DND-41 (cell line): ENCODE measurements at regions not wholly inside any gene's neighbourhood (a gene's known extent, or its start where the extent isn't known, plus 50 kb on each side); places are given as distances from the start of the nearest gene placed in this dataset.
"Not testable (repeated sequence)": the region's sequence is repeated elsewhere in the genome, so short reads cannot be mapped to it uniquely, and the experiment has no call there.

Experiments used
- ATAC-seq: fragments of 200-7000 bp; cut with Tn5 transposase; 3 replicates; pipeline ENCODE4 v1.9.1; 2021; ENCODE audit warnings: low read depth; ENCODE audit not compliant: insufficient read depth
- DNase-seq: peaks from one replicate; pipeline ENCODE4 v3.0.0-alpha.2; 2020
- H2AFZ ChIP-seq: 2 replicates; pipeline ENCODE4 v1.6.0; 2012; ENCODE audit warnings: low read depth, low read length
- H3K27ac ChIP-seq: 2 replicates; pipeline ENCODE4 v1.5.1; 2012; ENCODE audit warnings: low read length, inconsistent platforms
- H3K27me3 ChIP-seq: fragments of 200-600 bp; sonication (generic); 2 replicates; pipeline ENCODE4 v1.6.0; 2012; ENCODE audit warnings: low read length, mild to moderate bottlenecking, inconsistent platforms; ENCODE audit not compliant: insufficient read depth, poor library complexity
- H3K36me3 ChIP-seq: 2 replicates; pipeline ENCODE4 v1.5.1; 2012; ENCODE audit warnings: low read length, inconsistent platforms; ENCODE audit not compliant: insufficient read depth
- H3K4me1 ChIP-seq: 2 replicates; pipeline ENCODE4 v1.5.1; 2012; ENCODE audit warnings: mild to moderate bottlenecking, low read length; ENCODE audit not compliant: insufficient read depth
- H3K4me2 ChIP-seq: 2 replicates; pipeline ENCODE4 v1.6.0; 2012; ENCODE audit warnings: mild to moderate bottlenecking, moderate library complexity, low read length, inconsistent platforms; ENCODE audit not compliant: insufficient read depth
- H3K4me3 ChIP-seq, 2 experiments: fragments of 200-600 bp in 1 of 2; shearing (Covaris generic) in 1 of 2; 2 replicates each; pipeline ENCODE4 v1.5.1; 2012 to 2016; ENCODE audit warnings: inconsistent platforms in 2 of 2, low read length in 2 of 2, mild to moderate bottlenecking in 2 of 2, low read depth in 1 of 2, moderate library complexity in 1 of 2
- H3K79me2 ChIP-seq: 2 replicates; pipeline ENCODE4 v1.6.0; 2012; ENCODE audit warnings: low read length, inconsistent platforms; ENCODE audit not compliant: insufficient read depth
- H3K9ac ChIP-seq: 2 replicates; pipeline ENCODE4 v1.6.0; 2012; ENCODE audit warnings: low read depth, mild to moderate bottlenecking, inconsistent platforms, low read length, moderate library complexity
- H3K9me3 ChIP-seq: 2 replicates; pipeline ENCODE4 v1.5.1; 2012; ENCODE audit warnings: low read length, moderate library complexity, mild to moderate bottlenecking, inconsistent platforms; ENCODE audit not compliant: insufficient read depth, severe bottlenecking
- H4K20me1 ChIP-seq: 2 replicates; pipeline ENCODE4 v1.6.0; 2012; ENCODE audit warnings: low read length; ENCODE audit not compliant: insufficient read depth
- CTCF ChIP-seq: IDR thresholded peaks from 2 replicates; pipeline ENCODE4 v1.5.1; 2012; ENCODE audit warnings: borderline replicate concordance, low read length, moderate library complexity, mild to moderate bottlenecking; ENCODE audit not compliant: poor library complexity, severe bottlenecking; ENCODE audit errors: extremely low read depth
- EZH2 ChIP-seq: IDR thresholded peaks from 3 replicates; pipeline ENCODE4 v1.6.1; 2012; ENCODE audit warnings: borderline replicate concordance, low read depth, mild to moderate bottlenecking, moderate library complexity, low read length, inconsistent platforms; ENCODE audit not compliant: severe bottlenecking

DNA sequence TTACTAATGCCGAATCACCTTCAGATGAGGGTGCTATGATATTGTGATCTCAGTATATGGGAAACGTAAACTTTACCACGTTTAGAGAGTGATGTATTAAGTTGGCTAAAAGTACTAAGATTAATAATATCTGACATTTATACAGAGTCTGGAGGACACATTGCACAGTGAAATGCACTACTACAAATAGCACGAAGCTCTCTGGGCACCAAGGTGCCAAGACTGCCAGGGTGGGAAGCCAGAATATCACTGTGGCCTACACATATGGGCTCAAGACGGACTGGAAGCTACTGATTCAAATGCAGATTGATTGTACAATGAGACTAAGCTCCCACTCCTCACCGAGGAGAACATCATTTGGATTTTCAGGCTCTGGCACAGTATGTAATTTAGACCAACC is 113.3 kb upstream of the LIPC start:
- Histone ChIP-seq H3K9ac (no peak overlapping the region), H3K4me3 (no peak overlapping the region), H3K27me3 (no peaks in the 10 kb centered on the region), H3K36me3 (no peaks in the 10 kb centered on the region), H2AFZ (no peak overlapping the region), H3K79me2 (no peaks in the 10 kb centered on the region), H3K9me3 (no peaks in the 10 kb centered on the region), H3K27ac (no peak overlapping the region), H3K4me2 (no peak overlapping the region), H4K20me1 (no peaks in the 10 kb centered on the region), H3K4me1 (peaks cover 7% of the 10 kb centered on the region; the same call in 1 of the 2 replicates)
- no peak for ATAC-seq
- no peak for TF ChIP-seq CTCF
- TF ChIP-seq EZH2: no peak
- no peak for DNase-seq

DNA sequence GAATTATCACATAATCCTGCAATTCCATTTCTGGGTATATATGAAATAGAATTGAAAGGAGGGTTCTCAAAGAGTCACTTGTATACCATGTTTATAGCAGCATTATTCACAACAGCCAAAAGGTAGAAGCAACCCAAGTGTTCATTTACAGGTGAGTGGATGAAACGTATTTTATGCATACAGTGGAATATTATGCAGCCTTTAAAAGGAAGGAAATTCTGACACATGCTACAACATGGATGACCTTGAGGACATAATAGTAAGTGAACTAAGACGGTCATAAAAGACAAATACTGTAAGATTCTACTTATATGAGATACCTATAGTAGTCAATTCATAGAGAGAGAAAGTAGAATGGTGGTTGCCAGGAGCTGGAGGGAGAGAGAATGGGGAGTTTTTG is 110.8 kb upstream of the LIPC start:
- no peaks in the 10 kb centered on the region for H4K20me1 ChIP-seq
- H3K9ac ChIP-seq: no peak overlapping the region
- H3K36me3 ChIP-seq: no peaks in the 10 kb centered on the region
- H3K79me2 ChIP-seq: no peaks in the 10 kb centered on the region
- no peak overlapping the region for H3K4me2 ChIP-seq
- H3K27me3 ChIP-seq: no peaks in the 10 kb centered on the region
- no peak overlapping the region for H2AFZ ChIP-seq
- DNase-seq (no peak), ATAC-seq (no peak)
- H3K4me1 ChIP-seq: no peaks in the 10 kb centered on the region
- no peak overlapping the region for H3K27ac ChIP-seq
- no peak overlapping the region for H3K4me3 ChIP-seq
- TF ChIP-seq EZH2 (no peak), CTCF (no peak)
- no peaks in the 10 kb centered on the region for H3K9me3 ChIP-seq

GRCh38 chr15:58322253-58322652 is 109.5 kb upstream of the LIPC start:
- no peaks in the 10 kb centered on the region for H3K9me3 ChIP-seq
- ATAC-seq: no peak
- TF ChIP-seq EZH2 (no peak), CTCF (no peak)

GRCh38 chr15:58323321-58323720 is 108.5 kb upstream of the LIPC start:
- H3K4me2 ChIP-seq, H3K4me1 ChIP-seq, H3K9ac ChIP-seq, ATAC-seq, DNase-seq, H3K27me3 ChIP-seq, H3K36me3 ChIP-seq, H3K4me3 ChIP-seq, H3K9me3 ChIP-seq, H3K79me2 ChIP-seq, H4K20me1 ChIP-seq, H2AFZ ChIP-seq, H3K27ac ChIP-seq: not testable (repeated sequence)

More at GRCh38 chr15:58322253-58322652, 109.5 kb upstream of the LIPC start:
- H3K36me3 ChIP-seq: no peaks in the 10 kb centered on the region
- no peaks in the 10 kb centered on the region for H4K20me1 ChIP-seq
- H3K27ac ChIP-seq: no peak overlapping the region
- H3K9ac ChIP-seq: no peak overlapping the region
- no peak overlapping the region for H3K4me3 ChIP-seq
- H2AFZ ChIP-seq: no peak overlapping the region
- H3K4me1 ChIP-seq: no peaks in the 10 kb centered on the region
- DNase-seq: no peak
- H3K79me2 ChIP-seq: no peaks in the 10 kb centered on the region
- no peaks in the 10 kb centered on the region for H3K27me3 ChIP-seq
- H3K4me2 ChIP-seq: no peak overlapping the region
